ENCODE measurements at regions not wholly inside any gene's neighbourhood (a gene's known extent, or its start where the extent isn't known, plus 50 kb on each side); places are given as distances from the start of the nearest gene placed in this dataset.

- H3K9me3 ChIP-seq, result peaks cover 4% of the 10 kb centered on the region
- no peaks in the 10 kb centered on the region for H3K4me1 ChIP-seq
- H3K4me3 ChIP-seq, result no peak overlapping the region
- TF ChIP-seq POLR2AphosphoS5 (IDR thresholded peaks at IDR 0.05) (no peak), POLR2A (IDR thresholded peaks at IDR 0.05) (no peak), CTCF (IDR thresholded peaks at IDR 0.05) (no peak), EP300 (IDR thresholded peaks at IDR 0.05) (no peak)
- no peaks in the 10 kb centered on the region for H3K27me3 ChIP-seq
- 54% methylated on average over 4 of the region's 4 CpGs for WGBS
- H3K36me3 ChIP-seq, result no peaks in the 10 kb centered on the region
- DNase-seq (ENCODE audit: low spot score in 2 of 2), result no peak
- no peak overlapping the region for H3K27ac ChIP-seq
Measured at GRCh38 chr3:6509576-6509975, 351.3 kb upstream of the GRM7 start.

GRCh38 chr3:6510713-6511112, 350.2 kb upstream of the GRM7 start:
- Histone ChIP-seq H3K4me3 (no peak overlapping the region), H3K9me3 (peaks cover 4% of the 10 kb centered on the region), H3K36me3 (no peaks in the 10 kb centered on the region), H3K4me1 (no peaks in the 10 kb centered on the region), H3K27ac (no peak overlapping the region), H3K27me3 (no peaks in the 10 kb centered on the region)
- 63% methylated on average over 1 of the region's 1 CpG for WGBS
- no peak for DNase-seq (ENCODE audit: low spot score in 2 of 2)
- TF ChIP-seq EP300 (IDR thresholded peaks at IDR 0.05), result no peak
- TF ChIP-seq POLR2A (IDR thresholded peaks at IDR 0.05), result no peak
- TF ChIP-seq POLR2AphosphoS5 (IDR thresholded peaks at IDR 0.05), result no peak
- no peak for TF ChIP-seq CTCF (IDR thresholded peaks at IDR 0.05)

GRCh38 chr3:6512172-6512800, 348.6 kb upstream of the GRM7 start:
- Histone ChIP-seq H3K9me3 (peaks cover 4% of the 10 kb centered on the region), H3K27ac (no peak overlapping the region), H3K27me3 (no peaks in the 10 kb centered on the region), H3K4me3 (no peak overlapping the region), H3K36me3 (no peaks in the 10 kb centered on the region), H3K4me1 (no peaks in the 10 kb centered on the region)
- TF ChIP-seq POLR2AphosphoS5 (IDR thresholded peaks at IDR 0.05) (no peak), CTCF (IDR thresholded peaks at IDR 0.05) (no peak), POLR2A (IDR thresholded peaks at IDR 0.05) (no peak), EP300 (IDR thresholded peaks at IDR 0.05) (no peak)
- DNase-seq (ENCODE audit: low spot score in 2 of 2), result no peak
- WGBS, result 41% methylated on average over 2 of the region's 2 CpGs

GRCh38 chr3:6516143-6516542, 344.8 kb upstream of the GRM7 start:
- TF ChIP-seq POLR2AphosphoS5 (IDR thresholded peaks at IDR 0.05) (no peak), POLR2A (IDR thresholded peaks at IDR 0.05) (no peak), CTCF (IDR thresholded peaks at IDR 0.05) (no peak), EP300 (IDR thresholded peaks at IDR 0.05) (no peak)
- no peaks in the 10 kb centered on the region for H3K36me3 ChIP-seq
- H3K27ac ChIP-seq, result no peak overlapping the region
- no peak for DNase-seq (ENCODE audit: low spot score in 2 of 2)
- H3K4me1 ChIP-seq, result no peaks in the 10 kb centered on the region
- H3K9me3 ChIP-seq, result no peaks in the 10 kb centered on the region
- H3K4me3 ChIP-seq, result no peak overlapping the region
- no peaks in the 10 kb centered on the region for H3K27me3 ChIP-seq

- DNase-seq (ENCODE audit: low spot score in 2 of 2), result no peak
- H3K4me3 ChIP-seq, result no peak overlapping the region
- H3K9me3 ChIP-seq, result no peaks in the 10 kb centered on the region
- H3K4me1 ChIP-seq, result no peaks in the 10 kb centered on the region
- H3K27ac ChIP-seq, result no peak overlapping the region
- no peaks in the 10 kb centered on the region for H3K36me3 ChIP-seq
- no peaks in the 10 kb centered on the region for H3K27me3 ChIP-seq
- 78% methylated on average over 2 of the region's 2 CpGs for WGBS
- TF ChIP-seq EP300 (IDR thresholded peaks at IDR 0.05) (no peak), CTCF (IDR thresholded peaks at IDR 0.05) (no peak), POLR2AphosphoS5 (IDR thresholded peaks at IDR 0.05) (no peak), POLR2A (IDR thresholded peaks at IDR 0.05) (no peak)
Measured at GRCh38 chr3:6516694-6517093, 344.2 kb upstream of the GRM7 start.
